HG03460 (cell line): ENCODE measurements at regions not wholly inside any gene's neighbourhood (a gene's known extent, or its start where the extent isn't known, plus 50 kb on each side); places are given as distances from the start of the nearest gene placed in this dataset.

ENCODE experiments used
- ATAC-seq: cut with Tn5 transposase; IDR thresholded peaks from one replicate; pipeline ENCODE4 v1.9.1; 2021; ENCODE audit not compliant: unreplicated experiment

- no peak for ATAC-seq
Measured at GRCh38 chr13:104106705-104107393, 1040.6 kb upstream of the SLC10A2 start.

GRCh38 chr13:104105418-104106355, 1039.5 kb upstream of the SLC10A2 start:
- ATAC-seq = no peak

GRCh38 chr13:104099750-104100149, 1033.5 kb upstream of the SLC10A2 start:
- ATAC-seq = no peak

GRCh38 chr13:104098421-104098820, 1032.2 kb upstream of the SLC10A2 start:
- no peak for ATAC-seq

- ATAC-seq = no peak
Measured at GRCh38 chr13:104086759-104087158, 1020.5 kb upstream of the SLC10A2 start.

- no peak for ATAC-seq
Measured at GRCh38 chr13:104086210-104086609, 1020.0 kb upstream of the SLC10A2 start.

- no peak for ATAC-seq
Measured at GRCh38 chr13:104085611-104086010, 1019.4 kb upstream of the SLC10A2 start.

- no peak for ATAC-seq
Measured at GRCh38 chr13:104074326-104074725, 1008.1 kb upstream of the SLC10A2 start.

- no peak for ATAC-seq
Measured at GRCh38 chr13:104071806-104072205, 1005.6 kb upstream of the SLC10A2 start.

GRCh38 chr13:104065328-104065727, 999.1 kb upstream of the SLC10A2 start:
- no peak for ATAC-seq

GRCh38 chr13:104057861-104058260, 991.6 kb upstream of the SLC10A2 start:
- no peak for ATAC-seq

- no peak for ATAC-seq
Measured at GRCh38 chr13:104045907-104046306, 979.7 kb upstream of the SLC10A2 start.

- ATAC-seq = no peak
Measured at GRCh38 chr13:104043184-104043583, 977.0 kb upstream of the SLC10A2 start.

- no peak for ATAC-seq
Measured at GRCh38 chr13:104034891-104035290, 968.7 kb upstream of the SLC10A2 start.

GRCh38 chr13:104025303-104025702, 959.1 kb upstream of the SLC10A2 start:
- ATAC-seq = no peak

- ATAC-seq = no peak
Measured at GRCh38 chr13:104024416-104025170, 958.4 kb upstream of the SLC10A2 start.

GRCh38 chr13:104021806-104022397, 955.7 kb upstream of the SLC10A2 start:
- ATAC-seq = no peak

- no peak for ATAC-seq
Measured at GRCh38 chr13:104017317-104017716, 951.1 kb upstream of the SLC10A2 start.

- ATAC-seq = no peak
Measured at GRCh38 chr13:104015646-104016396, 949.6 kb upstream of the SLC10A2 start.
